SK-N-SH (cell line): ENCODE measurements at regions not wholly inside any gene's neighbourhood (a gene's known extent, or its start where the extent isn't known, plus 50 kb on each side); places are given as distances from the start of the nearest gene placed in this dataset.

Source experiments
- CTCF ChIA-PET: fragments of 300-600, 350-600 bp; formaldehyde crosslinking; extraction: SDS; loops from one replicate; lab custom pipeline; 2021; lab: Yijun Ruan, JAX
- POLR2A ChIA-PET: fragments of 350-600 bp; sonication (Branson Sonifier 250); formaldehyde crosslinking; extraction: SDS; loops from one replicate; lab custom pipeline; 2020; ENCODE audit warnings: antibody characterized with exemption, inconsistent platforms; lab: Yijun Ruan, JAX
- DNase-seq: peaks from one replicate; pipeline ENCODE4 v3.0.0; 2012
- H2AFZ ChIP-seq: fragments of 200-600 bp; sonication (generic); 2 replicates; pipeline ENCODE4 v1.8.1; 2016; ENCODE audit warnings: antibody characterized with exemption, mild to moderate bottlenecking, low read depth
- H3F3A ChIP-seq: fragments of 200-600 bp; sonication (generic); replicated peaks from 2 replicates; pipeline ENCODE3; 2016; ENCODE audit warnings: antibody characterized with exemption, mild to moderate bottlenecking; ENCODE audit not compliant: insufficient read depth
- H3K27ac ChIP-seq, 2 experiments: fragments of 200-500 bp in 1 of 2; fragments of 200-600 bp in 1 of 2; sonication (Bioruptor generic) in 1 of 2; sonication (generic), shearing (Covaris generic) in 1 of 2; 2 replicates each; pipeline versions ENCODE4 v1.5.1 to v1.6.1; 2014 to 2016; ENCODE audit warnings: low read depth in 2 of 2, inconsistent platforms in 1 of 2, low read length in 1 of 2, mild to moderate bottlenecking in 1 of 2, mixed read lengths in 1 of 2
- H3K27me3 ChIP-seq: fragments of 200-600 bp; sonication (generic), shearing (Covaris generic); 2 replicates; pipeline ENCODE4 v1.6.1; 2016; ENCODE audit warnings: mixed run types; ENCODE audit not compliant: insufficient read depth
- H3K36me3 ChIP-seq, 2 experiments: fragments of 200-500 bp in 1 of 2; fragments of 200-600 bp in 1 of 2; sonication (Bioruptor generic) in 1 of 2; sonication (generic) in 1 of 2; replicated peaks in 1 of 2; 2 replicates each; pipeline versions ENCODE3 to v1.5.1; 2014 to 2016; ENCODE audit warnings: low read length in 1 of 2, mild to moderate bottlenecking in 1 of 2; ENCODE audit not compliant: insufficient read depth in 2 of 2, control insufficient read depth in 1 of 2
- H3K4me1 ChIP-seq, 2 experiments: fragments of 200-500 bp in 1 of 2; fragments of 200-600 bp in 1 of 2; sonication (Bioruptor generic) in 1 of 2; sonication (generic), shearing (Covaris generic) in 1 of 2; 2 replicates each; pipeline versions ENCODE4 v1.5.1 to v1.6.1; 2014 to 2016; ENCODE audit warnings: low read depth in 1 of 2, low read length in 1 of 2, mixed run types in 1 of 2; ENCODE audit not compliant: insufficient read depth in 2 of 2, control insufficient read depth in 1 of 2
- H3K4me2 ChIP-seq: fragments of 200-600 bp; sonication (generic), shearing (Covaris generic); 2 replicates; pipeline ENCODE4 v1.6.1; 2017; ENCODE audit warnings: mixed run types
- H3K4me3 ChIP-seq, 2 experiments: fragments of 200-500 bp in 1 of 2; fragments of 200-600 bp in 1 of 2; sonication (Bioruptor generic) in 1 of 2; sonication (generic), shearing (Covaris generic) in 1 of 2; 2 replicates each; pipeline versions ENCODE4 v1.5.1 to v1.8.1; 2014 to 2016; ENCODE audit warnings: low read depth in 2 of 2, inconsistent platforms in 1 of 2, low read length in 1 of 2, mild to moderate bottlenecking in 1 of 2, mixed read lengths in 1 of 2, moderate library complexity in 1 of 2
- H3K79me2 ChIP-seq: fragments of 200-600 bp; sonication (generic); 2 replicates; pipeline ENCODE4 v1.8.1; 2017; ENCODE audit warnings: mild to moderate bottlenecking; ENCODE audit not compliant: insufficient read depth
- H3K9ac ChIP-seq: fragments of 200-600 bp; sonication (generic); 2 replicates; pipeline ENCODE4 v1.6.1; 2017; ENCODE audit warnings: mixed run types
- H3K9me2 ChIP-seq: fragments of 200-600 bp; sonication (generic); 2 replicates; pipeline ENCODE4 v1.6.1; 2017; ENCODE audit warnings: mixed run types
- H3K9me3 ChIP-seq: fragments of 200-600 bp; sonication (generic); 2 replicates; pipeline ENCODE4 v1.6.1; 2017; ENCODE audit warnings: mixed run types, mild to moderate bottlenecking, moderate library complexity
- H4K20me1 ChIP-seq: fragments of 200-600 bp; sonication (generic); 2 replicates; pipeline ENCODE4 v1.6.1; 2017; ENCODE audit warnings: mild to moderate bottlenecking, mixed run types; ENCODE audit not compliant: insufficient read depth
- CHD2 ChIP-seq: fragments of 150-350 bp; IDR thresholded peaks from 2 replicates; pipeline ENCODE4 v1.6.1; 2018; ENCODE audit warnings: low read length; ENCODE audit not compliant: partially characterized antibody
- ELF1 ChIP-seq: IDR thresholded peaks from 2 replicates; pipeline ENCODE4 v1.4.0; 2012
- EP300 ChIP-seq, 2 experiments: IDR thresholded peaks; 2 replicates each; pipeline versions ENCODE4 v1.4.0 to v1.6.1; 2012; ENCODE audit warnings: borderline replicate concordance in 1 of 2, low read depth in 1 of 2, low read length in 1 of 2
- FOSL2 ChIP-seq: IDR thresholded peaks from 2 replicates; pipeline ENCODE4 v1.4.0; 2012; ENCODE audit warnings: low read depth, mild to moderate bottlenecking, moderate library complexity, borderline replicate concordance
- FOXJ3 ChIP-seq: sonication (generic); formaldehyde crosslinking; IDR thresholded peaks from 2 replicates; pipeline ENCODE4 v1.5.1; 2020; ENCODE audit warnings: mild to moderate bottlenecking, missing genetic modification reagents
- GABPA ChIP-seq: IDR thresholded peaks from 2 replicates; pipeline ENCODE4 v1.4.0; 2012; ENCODE audit warnings: low read depth, mild to moderate bottlenecking
- IRF3 ChIP-seq: fragments of 150-350 bp; IDR thresholded peaks from 2 replicates; pipeline ENCODE4 v1.6.1; 2016; ENCODE audit warnings: mild to moderate bottlenecking, low read depth, low read length
- MAX ChIP-seq: IDR thresholded peaks from 2 replicates; pipeline ENCODE4 v1.4.0; 2012; ENCODE audit warnings: low read depth
- MEF2A ChIP-seq: IDR thresholded peaks from 2 replicates; pipeline ENCODE4 v1.4.0; 2012; ENCODE audit warnings: low read depth, borderline replicate concordance
- MXI1 ChIP-seq: IDR thresholded peaks from 2 replicates; pipeline ENCODE4 v1.6.1; 2012; ENCODE audit warnings: mild to moderate bottlenecking, low read depth, low read length, improper control_type of control experiment
- NFIC ChIP-seq: IDR thresholded peaks from 2 replicates; pipeline ENCODE4 v1.4.0; 2012; ENCODE audit warnings: borderline replicate concordance
- NRF1 ChIP-seq: IDR thresholded peaks from 2 replicates; pipeline ENCODE4 v1.6.1; 2012; ENCODE audit warnings: low read depth, mild to moderate bottlenecking, low read length
- PBX3 ChIP-seq: IDR thresholded peaks from 2 replicates; pipeline ENCODE4; 2012
- RAD21 ChIP-seq: IDR thresholded peaks from 2 replicates; pipeline ENCODE4 v1.6.1; 2012; ENCODE audit warnings: mild to moderate bottlenecking, low read length
- RCOR1 ChIP-seq: fragments of 150-350 bp; IDR thresholded peaks from 2 replicates; pipeline ENCODE4 v1.6.1; 2017; ENCODE audit warnings: antibody characterized with exemption, low read length
- RXRA ChIP-seq: IDR thresholded peaks from 2 replicates; pipeline ENCODE4 v1.4.0; 2012; ENCODE audit warnings: low read depth, mild to moderate bottlenecking, borderline replicate concordance
- SIN3A ChIP-seq: IDR thresholded peaks from 2 replicates; pipeline ENCODE4 v1.6.1; 2012; ENCODE audit warnings: low read depth, mild to moderate bottlenecking, low read length, moderate library complexity, borderline replicate concordance
- TAF1 ChIP-seq: IDR thresholded peaks from 2 replicates; pipeline ENCODE4 v1.6.1; 2012; ENCODE audit warnings: low read depth, mild to moderate bottlenecking, low read length, moderate library complexity, borderline replicate concordance
- YY1 ChIP-seq: IDR thresholded peaks from 2 replicates; pipeline ENCODE4 v1.4.0; 2012; ENCODE audit warnings: low read depth, mild to moderate bottlenecking
- WGBS: methylation state at CpG from one replicate; pipeline ENCODE4 v1.1.6; 2017; ENCODE audit warnings: low lambda C conversion rate; 5-methylcytosine and 5-hydroxymethylcytosine counted together
- TF ChIP-seq, protein P1 (sequence below): IDR thresholded peaks from 2 replicates; pipeline ENCODE4 v1.6.1; 2012; ENCODE audit warnings: mild to moderate bottlenecking, low read depth, low read length, moderate library complexity

DNA sequence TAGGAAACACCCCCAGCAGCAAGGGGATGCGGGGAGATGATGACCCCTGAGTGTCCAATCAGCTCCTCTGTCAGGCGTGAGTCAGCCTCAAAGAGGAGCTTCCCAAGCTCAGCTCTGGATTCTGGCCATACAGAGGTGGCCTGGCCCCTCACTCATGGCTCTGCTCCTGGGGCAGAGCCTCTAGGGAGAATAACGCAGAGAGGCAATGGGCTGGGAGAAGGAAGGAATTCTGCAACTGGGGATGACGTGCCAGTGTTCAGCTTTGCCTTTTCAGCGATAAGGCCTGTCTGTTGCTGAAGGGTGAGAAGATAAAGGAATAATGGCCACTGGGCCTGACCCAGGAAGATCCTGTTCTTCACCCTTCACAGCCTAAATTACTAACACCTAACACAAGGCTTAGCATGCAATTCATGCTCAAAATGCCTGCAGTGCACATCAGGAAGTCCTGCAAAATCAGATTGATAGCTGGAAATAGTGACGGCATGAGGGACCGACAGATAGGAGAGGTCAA lies 92.2 kb downstream of the TBX19 start:
- no peaks in the 10 kb centered on the region for H3K9me2 ChIP-seq
- H3K27me3 ChIP-seq = no peaks in the 10 kb centered on the region
- no peak overlapping the region for H3K4me2 ChIP-seq
- H3K79me2 ChIP-seq = no peaks in the 10 kb centered on the region
- TF ChIP-seq ELF1 = no peak
- no peak for TF ChIP-seq EP300 (IDR thresholded peaks at IDR 0.05; ENCODE audit: borderline replicate concordance in 1 of 2, low read depth in 1 of 2, low read length in 1 of 2)
- TF ChIP-seq MXI1 = no peak
- TF ChIP-seq YY1 = no peak
- no peak for TF ChIP-seq RCOR1
- TF ChIP-seq FOSL2 = no peak
- no peak for TF ChIP-seq MEF2A
- TF ChIP-seq RAD21 = no peak
- no peak for TF ChIP-seq FOXJ3 (CRISPR knock-in tag)
- TF ChIP-seq, protein P1, sequence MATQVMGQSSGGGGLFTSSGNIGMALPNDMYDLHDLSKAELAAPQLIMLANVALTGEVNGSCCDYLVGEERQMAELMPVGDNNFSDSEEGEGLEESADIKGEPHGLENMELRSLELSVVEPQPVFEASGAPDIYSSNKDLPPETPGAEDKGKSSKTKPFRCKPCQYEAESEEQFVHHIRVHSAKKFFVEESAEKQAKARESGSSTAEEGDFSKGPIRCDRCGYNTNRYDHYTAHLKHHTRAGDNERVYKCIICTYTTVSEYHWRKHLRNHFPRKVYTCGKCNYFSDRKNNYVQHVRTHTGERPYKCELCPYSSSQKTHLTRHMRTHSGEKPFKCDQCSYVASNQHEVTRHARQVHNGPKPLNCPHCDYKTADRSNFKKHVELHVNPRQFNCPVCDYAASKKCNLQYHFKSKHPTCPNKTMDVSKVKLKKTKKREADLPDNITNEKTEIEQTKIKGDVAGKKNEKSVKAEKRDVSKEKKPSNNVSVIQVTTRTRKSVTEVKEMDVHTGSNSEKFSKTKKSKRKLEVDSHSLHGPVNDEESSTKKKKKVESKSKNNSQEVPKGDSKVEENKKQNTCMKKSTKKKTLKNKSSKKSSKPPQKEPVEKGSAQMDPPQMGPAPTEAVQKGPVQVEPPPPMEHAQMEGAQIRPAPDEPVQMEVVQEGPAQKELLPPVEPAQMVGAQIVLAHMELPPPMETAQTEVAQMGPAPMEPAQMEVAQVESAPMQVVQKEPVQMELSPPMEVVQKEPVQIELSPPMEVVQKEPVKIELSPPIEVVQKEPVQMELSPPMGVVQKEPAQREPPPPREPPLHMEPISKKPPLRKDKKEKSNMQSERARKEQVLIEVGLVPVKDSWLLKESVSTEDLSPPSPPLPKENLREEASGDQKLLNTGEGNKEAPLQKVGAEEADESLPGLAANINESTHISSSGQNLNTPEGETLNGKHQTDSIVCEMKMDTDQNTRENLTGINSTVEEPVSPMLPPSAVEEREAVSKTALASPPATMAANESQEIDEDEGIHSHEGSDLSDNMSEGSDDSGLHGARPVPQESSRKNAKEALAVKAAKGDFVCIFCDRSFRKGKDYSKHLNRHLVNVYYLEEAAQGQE = no peak
- TF ChIP-seq MAX = no peak
- no peak for TF ChIP-seq GABPA
- no peak for TF ChIP-seq CHD2
- no peak for TF ChIP-seq NRF1
- no peak for TF ChIP-seq SIN3A
- TF ChIP-seq PBX3 = no peak
- TF ChIP-seq RXRA = no peak
- TF ChIP-seq NFIC = no peak
- TF ChIP-seq IRF3 = no peak
- no peak for TF ChIP-seq TAF1
- no peak for DNase-seq
- H3K9ac ChIP-seq = no peak overlapping the region
- H4K20me1 ChIP-seq = no peaks in the 10 kb centered on the region
- H2AFZ ChIP-seq = no peak overlapping the region
- H3K36me3 ChIP-seq = no peaks in the 10 kb centered on the region
- no peak overlapping the region for H3K4me3 ChIP-seq
- no peaks in the 10 kb centered on the region for H3K4me1 ChIP-seq
- 87% methylated on average over 6 of the region's 7 CpGs for whole genome bisulfite sequencing
- H3K9me3 ChIP-seq = no peaks in the 10 kb centered on the region
- no peaks in the 10 kb centered on the region for H3F3A ChIP-seq
- POLR2A ChIA-PET = no interaction called here
- CTCF ChIA-PET = interaction anchor here (1.1 kb wide), 1 partner anchor 30 kb away, joined by 5 read pairs; no protein-coding TSS in a partner anchor
- H3K27ac ChIP-seq = no peak overlapping the region
